ENCODE measurements at regions not wholly inside any gene's neighbourhood (a gene's known extent, or its start where the extent isn't known, plus 50 kb on each side); places are given as distances from the start of the nearest gene placed in this dataset.

- no peak for TF ChIP-seq CTCF (IDR thresholded peaks at IDR 0.05)
- no peak for TF ChIP-seq POLR2A (IDR thresholded peaks at IDR 0.05)
Measured at GRCh38 chr7:68206946-68207485, 1210.4 kb downstream of the TYW1 start.
